PFSK-1 (cell line): ENCODE measurements at regions not wholly inside any gene's neighbourhood (a gene's known extent, or its start where the extent isn't known, plus 50 kb on each side); places are given as distances from the start of the nearest gene placed in this dataset.

ENCODE experiments used
- FOXP2 ChIP-seq: optimal IDR thresholded peaks from 2 replicates; pipeline ENCODE3; 2011; ENCODE audit warnings: borderline replicate concordance, control low read depth, inconsistent platforms; ENCODE audit not compliant: insufficient read depth; ENCODE audit errors: extremely low read length, extremely low read depth
- POLR2AphosphoS5 ChIP-seq: IDR thresholded peaks from 2 replicates; pipeline ENCODE4 v1.6.1; 2012; ENCODE audit warnings: low read depth, mild to moderate bottlenecking, control low read depth, low read length, moderate library complexity
- SIN3A ChIP-seq: IDR thresholded peaks from 2 replicates; pipeline ENCODE4 v1.6.1; 2012; ENCODE audit warnings: mild to moderate bottlenecking, low read length, moderate library complexity, borderline replicate concordance; ENCODE audit not compliant: insufficient read depth
- TAF1 ChIP-seq: IDR thresholded peaks from 2 replicates; pipeline ENCODE4 v1.6.1; 2012; ENCODE audit warnings: low read length, control low read depth, borderline replicate concordance; ENCODE audit not compliant: insufficient read depth
- TF ChIP-seq, protein P1 (sequence below), 2 experiments: IDR thresholded peaks; 2 replicates each; pipeline versions ENCODE4 v1.6.1 to v1.8.0; 2011 to 2012; ENCODE audit warnings: low read depth in 2 of 2, low read length in 2 of 2, control low read depth in 1 of 2, inconsistent platforms in 1 of 2, mild to moderate bottlenecking in 1 of 2, moderate library complexity in 1 of 2; ENCODE audit not compliant: insufficient read depth in 1 of 2

DNA sequence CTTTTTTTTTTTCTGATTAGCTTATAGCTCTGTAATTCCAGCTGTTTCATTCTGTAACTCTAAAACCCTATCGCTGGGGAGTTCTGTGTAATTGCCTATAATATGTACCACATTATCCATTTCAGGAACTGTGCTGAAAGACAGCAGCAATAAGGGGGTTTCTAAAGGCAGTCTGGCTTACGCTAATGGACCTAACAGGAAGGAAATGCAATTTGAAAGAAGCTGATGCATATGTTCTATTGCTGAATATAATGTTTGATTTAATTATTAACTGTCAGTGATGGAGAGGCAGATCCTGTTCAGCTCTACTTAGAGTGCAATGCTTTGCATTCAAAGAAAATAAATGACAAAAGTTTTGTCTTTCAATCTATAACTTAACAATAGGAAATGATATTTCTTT, 209.4 kb upstream of the SNX7 start:
- TF ChIP-seq FOXP2 (no peak), TAF1 (no peak), SIN3A (no peak), POLR2AphosphoS5 (peak; percentile 66)
- TF ChIP-seq, protein P1, sequence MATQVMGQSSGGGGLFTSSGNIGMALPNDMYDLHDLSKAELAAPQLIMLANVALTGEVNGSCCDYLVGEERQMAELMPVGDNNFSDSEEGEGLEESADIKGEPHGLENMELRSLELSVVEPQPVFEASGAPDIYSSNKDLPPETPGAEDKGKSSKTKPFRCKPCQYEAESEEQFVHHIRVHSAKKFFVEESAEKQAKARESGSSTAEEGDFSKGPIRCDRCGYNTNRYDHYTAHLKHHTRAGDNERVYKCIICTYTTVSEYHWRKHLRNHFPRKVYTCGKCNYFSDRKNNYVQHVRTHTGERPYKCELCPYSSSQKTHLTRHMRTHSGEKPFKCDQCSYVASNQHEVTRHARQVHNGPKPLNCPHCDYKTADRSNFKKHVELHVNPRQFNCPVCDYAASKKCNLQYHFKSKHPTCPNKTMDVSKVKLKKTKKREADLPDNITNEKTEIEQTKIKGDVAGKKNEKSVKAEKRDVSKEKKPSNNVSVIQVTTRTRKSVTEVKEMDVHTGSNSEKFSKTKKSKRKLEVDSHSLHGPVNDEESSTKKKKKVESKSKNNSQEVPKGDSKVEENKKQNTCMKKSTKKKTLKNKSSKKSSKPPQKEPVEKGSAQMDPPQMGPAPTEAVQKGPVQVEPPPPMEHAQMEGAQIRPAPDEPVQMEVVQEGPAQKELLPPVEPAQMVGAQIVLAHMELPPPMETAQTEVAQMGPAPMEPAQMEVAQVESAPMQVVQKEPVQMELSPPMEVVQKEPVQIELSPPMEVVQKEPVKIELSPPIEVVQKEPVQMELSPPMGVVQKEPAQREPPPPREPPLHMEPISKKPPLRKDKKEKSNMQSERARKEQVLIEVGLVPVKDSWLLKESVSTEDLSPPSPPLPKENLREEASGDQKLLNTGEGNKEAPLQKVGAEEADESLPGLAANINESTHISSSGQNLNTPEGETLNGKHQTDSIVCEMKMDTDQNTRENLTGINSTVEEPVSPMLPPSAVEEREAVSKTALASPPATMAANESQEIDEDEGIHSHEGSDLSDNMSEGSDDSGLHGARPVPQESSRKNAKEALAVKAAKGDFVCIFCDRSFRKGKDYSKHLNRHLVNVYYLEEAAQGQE (IDR thresholded peaks at IDR 0.05; ENCODE audit: insufficient read depth in 1 of 2, low read depth in 2 of 2, low read length in 2 of 2): 0 out of 4 replicates have a peak, but pooled peaks of 1 of the 2 experiments have one; percentile 22

DNA sequence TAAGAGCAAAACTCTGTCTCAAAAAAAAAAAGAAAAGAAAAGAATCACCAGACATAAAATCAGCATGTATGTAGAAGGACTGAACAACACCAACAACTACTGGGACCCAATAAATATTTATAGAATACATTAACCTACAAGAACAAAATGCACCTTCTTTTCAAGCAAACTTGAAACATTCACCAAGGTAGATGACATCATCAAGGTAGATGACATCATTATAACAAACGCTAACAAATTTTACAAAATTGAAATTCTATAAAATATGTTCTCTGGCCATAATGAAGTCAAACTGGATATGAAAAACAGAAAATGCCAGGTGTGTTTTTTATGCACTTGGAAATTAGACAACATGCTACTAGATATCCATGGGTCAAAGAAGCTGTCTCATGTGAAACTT, 220.2 kb upstream of the SNX7 start:
- TF ChIP-seq FOXP2 (no peak), POLR2AphosphoS5 (no peak), SIN3A (no peak), TAF1 (no peak)
- TF ChIP-seq, protein P1 (IDR thresholded peaks at IDR 0.05; ENCODE audit: insufficient read depth in 1 of 2, low read depth in 2 of 2, low read length in 2 of 2): no peak

DNA sequence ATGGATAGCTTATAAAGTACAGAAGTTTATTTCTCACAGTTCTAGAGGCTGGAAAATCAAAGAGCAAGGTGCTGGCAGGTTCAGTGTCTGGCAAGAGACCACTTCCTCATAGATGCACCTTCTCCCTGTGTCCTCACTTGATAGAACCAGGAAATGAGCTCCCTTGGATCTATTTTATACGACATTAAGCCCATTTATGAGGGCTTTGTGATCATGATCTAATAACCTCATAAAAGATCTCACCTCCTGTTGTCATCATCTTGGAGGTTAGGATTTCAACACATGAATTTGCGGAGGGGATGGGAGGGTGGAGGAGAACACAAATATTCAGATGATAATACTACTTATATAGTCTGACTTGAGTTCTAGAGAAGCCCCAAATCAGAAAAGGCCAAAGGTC, 222.1 kb upstream of the SNX7 start:
- TF ChIP-seq POLR2AphosphoS5 (no peak), SIN3A (no peak), TAF1 (no peak)

DNA sequence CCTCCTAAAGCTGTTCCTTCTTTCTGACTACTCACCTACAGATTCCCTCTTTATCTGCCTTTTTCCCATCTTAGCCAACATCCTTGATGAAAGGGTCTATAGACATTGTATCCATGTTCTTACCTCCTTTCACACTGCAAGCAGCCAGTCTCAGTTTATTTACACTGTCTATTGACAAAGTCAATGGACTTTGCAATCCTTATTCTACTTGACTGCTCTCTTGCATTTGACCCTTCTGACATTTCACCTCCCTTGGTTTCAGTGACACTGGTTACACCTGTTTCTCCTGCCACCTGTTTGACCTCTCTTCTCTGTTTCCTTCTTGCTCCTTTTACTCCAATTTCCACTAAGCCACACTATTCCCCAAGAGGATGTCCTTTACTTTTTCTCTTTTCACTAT, 224.0 kb upstream of the SNX7 start:
- TF ChIP-seq TAF1: no peak

DNA sequence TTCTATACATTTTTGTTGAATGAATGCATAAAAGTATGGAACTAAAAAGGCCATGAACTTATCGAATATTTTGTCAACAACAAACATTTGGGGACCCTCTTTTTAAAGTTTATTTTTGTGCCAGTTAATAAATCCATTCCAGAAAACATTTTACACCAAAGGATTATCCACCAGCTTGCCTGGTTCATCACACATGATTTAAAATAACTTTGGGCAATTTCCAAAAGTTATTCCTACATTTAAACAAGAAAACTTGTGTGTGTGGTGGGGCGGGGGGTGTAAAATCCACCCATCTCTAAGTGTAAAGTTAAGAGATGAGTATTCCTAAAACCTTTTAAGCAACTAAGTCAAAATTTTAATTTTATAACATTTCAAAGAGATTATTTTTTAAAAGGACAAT, 224.5 kb upstream of the SNX7 start:
- TF ChIP-seq FOXP2 (no peak), POLR2AphosphoS5 (no peak), TAF1 (no peak), SIN3A (no peak)
- TF ChIP-seq, protein P1 (IDR thresholded peaks at IDR 0.05; ENCODE audit: insufficient read depth in 1 of 2, low read depth in 2 of 2, low read length in 2 of 2): no peak

DNA sequence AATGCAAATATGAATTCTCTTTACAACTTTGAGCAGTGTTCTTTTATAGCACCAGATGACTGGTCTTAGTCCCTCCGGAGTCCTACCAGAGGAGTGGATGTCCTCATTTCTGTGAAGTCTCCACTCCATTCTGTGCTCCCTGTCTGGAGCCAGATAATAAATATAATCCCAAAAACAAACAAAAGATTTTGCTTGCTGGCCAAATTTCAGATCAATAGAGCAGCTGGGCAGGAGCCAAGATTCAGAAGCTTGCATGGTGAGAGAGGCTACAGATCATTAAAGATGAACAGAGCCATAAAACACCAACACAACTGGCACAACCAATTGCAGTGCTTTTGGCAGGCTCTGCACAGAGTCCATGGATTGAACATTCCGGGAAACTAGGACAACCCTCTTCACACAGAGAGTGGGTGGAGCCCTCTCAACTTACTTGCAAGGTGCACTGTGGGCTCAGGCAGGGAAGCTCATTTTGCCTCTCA, 231.5 kb upstream of the SNX7 start:
- TF ChIP-seq, protein P1 (IDR thresholded peaks at IDR 0.05; ENCODE audit: insufficient read depth in 1 of 2, low read depth in 2 of 2, low read length in 2 of 2): no peak
- no peak for TF ChIP-seq TAF1
- no peak for TF ChIP-seq FOXP2
- TF ChIP-seq SIN3A: no peak
- peak; percentile 31; the same call in 1 of the 2 replicates for TF ChIP-seq POLR2AphosphoS5
